Neural cell (in vitro differentiated cells): ENCODE measurements at regions not wholly inside any gene's neighbourhood (a gene's known extent, or its start where the extent isn't known, plus 50 kb on each side); places are given as distances from the start of the nearest gene placed in this dataset.

Source experiments
- H2AFZ ChIP-seq: fragments of 200-600, 300-800 bp; sonication (generic), shearing (Covaris generic); 2 replicates; pipeline ENCODE4 v1.6.0; 2014; ENCODE audit warnings: low read depth, mild to moderate bottlenecking, antibody characterized with exemption, low read length, moderate library complexity
- H3F3A ChIP-seq: fragments of 200-600 bp; shearing (Covaris generic); 2 replicates; pipeline ENCODE4 v1.6.1; 2016; ENCODE audit warnings: mild to moderate bottlenecking, moderate library complexity, mixed read lengths, antibody characterized with exemption, low read length; ENCODE audit not compliant: insufficient read depth, poor library complexity, severe bottlenecking
- H3K27ac ChIP-seq: fragments of 200-600, 300-800 bp; sonication (generic), shearing (Covaris generic); 2 replicates; pipeline ENCODE4 v1.5.1; 2014; ENCODE audit warnings: mild to moderate bottlenecking, low read length, moderate library complexity
- H3K27me3 ChIP-seq: fragments of 300-800, 200-600 bp; sonication (generic), shearing (Covaris generic); 2 replicates; pipeline ENCODE4 v1.6.0; 2014; ENCODE audit warnings: mild to moderate bottlenecking, low read depth, low read length, moderate library complexity; ENCODE audit not compliant: insufficient read depth
- H3K36me3 ChIP-seq: fragments of 300-800, 200-600 bp; sonication (generic), shearing (Covaris generic); 2 replicates; pipeline ENCODE4 v1.5.1; 2014; ENCODE audit warnings: mild to moderate bottlenecking, antibody characterized with exemption, low read length, moderate library complexity; ENCODE audit not compliant: insufficient read depth
- H3K4me2 ChIP-seq: fragments of 300-800, 200-600 bp; sonication (generic), shearing (Covaris generic); 2 replicates; pipeline ENCODE4 v1.6.0; 2014; ENCODE audit warnings: mild to moderate bottlenecking, low read length
- H3K4me3 ChIP-seq: fragments of 300-800, 200-600 bp; sonication (generic), shearing (Covaris generic); 2 replicates; pipeline ENCODE4 v1.5.1; 2014; ENCODE audit warnings: mild to moderate bottlenecking, low read length, moderate library complexity
- H3K79me2 ChIP-seq: fragments of 200-600 bp; shearing (Covaris generic); replicated peaks from 2 replicates; pipeline ENCODE4 v1.6.0; 2014; ENCODE audit warnings: mild to moderate bottlenecking, low read length, moderate library complexity; ENCODE audit not compliant: insufficient read depth
- H3K9ac ChIP-seq: fragments of 300-800, 200-600 bp; sonication (generic), shearing (Covaris generic); 2 replicates; pipeline ENCODE4 v1.6.1; 2016; ENCODE audit warnings: mild to moderate bottlenecking, low read length, mixed read lengths
- H3K9me2 ChIP-seq: fragments of 200-600 bp; shearing (Covaris generic); 2 replicates; pipeline ENCODE4 v1.6.1; 2016; ENCODE audit warnings: mild to moderate bottlenecking, low read length, mixed read lengths; ENCODE audit not compliant: insufficient read depth
- H3K9me3 ChIP-seq: fragments of 200-600, 300-800 bp; sonication (generic), shearing (Covaris generic); 2 replicates; pipeline ENCODE4 v1.6.1; 2016; ENCODE audit warnings: mild to moderate bottlenecking, mixed run types, low read length, moderate library complexity, mixed read lengths
- H4K20me1 ChIP-seq: fragments of 200-600 bp; shearing (Covaris generic); 2 replicates; pipeline ENCODE4 v1.6.1; 2016; ENCODE audit warnings: mild to moderate bottlenecking, mixed run types; ENCODE audit not compliant: insufficient read depth
- CTCF ChIP-seq: fragments of 450-650 bp; IDR thresholded peaks from 2 replicates; pipeline ENCODE4 v1.5.1; 2014; ENCODE audit warnings: antibody characterized with exemption, mild to moderate bottlenecking, moderate library complexity; ENCODE audit not compliant: poor library complexity, severe bottlenecking
- EP300 ChIP-seq: fragments of 450-650 bp; conservative IDR thresholded peaks from 2 replicates; pipeline ENCODE4 v1.6.1; 2014; ENCODE audit warnings: antibody characterized with exemption, mild to moderate bottlenecking, moderate library complexity; ENCODE audit not compliant: poor library complexity, severe bottlenecking
- EZH2 ChIP-seq: fragments of 200-600, 300-800 bp; shearing (Covaris generic), sonication (generic); IDR thresholded peaks from 2 replicates; pipeline ENCODE4 v1.6.1; 2014; ENCODE audit warnings: antibody characterized with exemption, low read length, borderline replicate concordance, mild to moderate bottlenecking; ENCODE audit not compliant: insufficient read depth, poor library complexity, severe bottlenecking
- MXI1 ChIP-seq: fragments of 450-650 bp; conservative IDR thresholded peaks from 2 replicates; pipeline ENCODE4 v1.6.1; 2014; ENCODE audit warnings: antibody characterized with exemption, mild to moderate bottlenecking; ENCODE audit not compliant: poor library complexity, severe bottlenecking
- POLR2AphosphoS5 ChIP-seq: IDR thresholded peaks from 2 replicates; pipeline ENCODE4 v1.6.1; 2012
- RAD21 ChIP-seq: fragments of 450-650 bp; conservative IDR thresholded peaks from 2 replicates; pipeline ENCODE4 v1.6.1; 2014; ENCODE audit warnings: antibody characterized with exemption, mild to moderate bottlenecking, moderate library complexity
- REST ChIP-seq: IDR thresholded peaks from 2 replicates; pipeline ENCODE4 v1.6.1; 2012; ENCODE audit warnings: borderline replicate concordance
- SMC3 ChIP-seq: fragments of 450-650 bp; conservative IDR thresholded peaks from 2 replicates; pipeline ENCODE4 v1.6.1; 2014; ENCODE audit warnings: antibody characterized with exemption, mild to moderate bottlenecking, moderate library complexity; ENCODE audit not compliant: poor library complexity
- TAF1 ChIP-seq: IDR thresholded peaks from 2 replicates; pipeline ENCODE4 v1.6.1; 2012; ENCODE audit warnings: low read depth

- Histone ChIP-seq H3F3A (no peaks in the 10 kb centered on the region), H3K9me3 (no peaks in the 10 kb centered on the region), H3K27me3 (no peaks in the 10 kb centered on the region), H3K9me2 (no peaks in the 10 kb centered on the region), H2AFZ (no peak overlapping the region), H3K4me2 (no peak overlapping the region), H3K4me3 (no peak overlapping the region), H3K36me3 (no peaks in the 10 kb centered on the region), H3K79me2 (no peaks in the 10 kb centered on the region), H3K27ac (no peak overlapping the region), H3K9ac (no peak overlapping the region), H4K20me1 (no peaks in the 10 kb centered on the region)
- no peak for TF ChIP-seq EP300
- no peak for TF ChIP-seq EZH2
- TF ChIP-seq CTCF, result no peak
- TF ChIP-seq SMC3, result no peak
- no peak for TF ChIP-seq REST
- no peak for TF ChIP-seq RAD21
- TF ChIP-seq POLR2AphosphoS5, result no peak
- no peak for TF ChIP-seq TAF1
- TF ChIP-seq MXI1, result no peak
These were observed 264.2 kb upstream of the TNP1 start for GRCh38 chr2:217124050-217124449.

GRCh38 chr2:217121565-217121964 is 261.7 kb upstream of the TNP1 start:
- H3K36me3 ChIP-seq, result no peaks in the 10 kb centered on the region
- H3K27ac ChIP-seq, result no peak overlapping the region
- no peak overlapping the region for H3K4me3 ChIP-seq
- no peaks in the 10 kb centered on the region for H3K9me2 ChIP-seq
- H3K9me3 ChIP-seq, result no peaks in the 10 kb centered on the region
- H2AFZ ChIP-seq, result no peak overlapping the region
- no peaks in the 10 kb centered on the region for H4K20me1 ChIP-seq
- TF ChIP-seq RAD21, result no peak
- no peak for TF ChIP-seq POLR2AphosphoS5
- TF ChIP-seq MXI1, result no peak
- TF ChIP-seq TAF1, result no peak
- no peak for TF ChIP-seq EP300
- no peak for TF ChIP-seq CTCF
- no peak for TF ChIP-seq SMC3
- no peaks in the 10 kb centered on the region for H3K27me3 ChIP-seq
- no peak overlapping the region for H3K4me2 ChIP-seq
- no peaks in the 10 kb centered on the region for H3K79me2 ChIP-seq
- no peak overlapping the region for H3K9ac ChIP-seq
- no peaks in the 10 kb centered on the region for H3F3A ChIP-seq
